NT2/D1 (cell line): ENCODE measurements at regions not wholly inside any gene's neighbourhood (a gene's known extent, or its start where the extent isn't known, plus 50 kb on each side); places are given as distances from the start of the nearest gene placed in this dataset.

Experiments used
- YY1 ChIP-seq: IDR thresholded peaks from 2 replicates; pipeline ENCODE4 v1.6.1; 2011; ENCODE audit not compliant: insufficient read length, insufficient read depth
- ZNF274 ChIP-seq: IDR thresholded peaks from 2 replicates; pipeline ENCODE4 v1.6.1; 2011; ENCODE audit warnings: mild to moderate bottlenecking, low read depth, low read length

DNA sequence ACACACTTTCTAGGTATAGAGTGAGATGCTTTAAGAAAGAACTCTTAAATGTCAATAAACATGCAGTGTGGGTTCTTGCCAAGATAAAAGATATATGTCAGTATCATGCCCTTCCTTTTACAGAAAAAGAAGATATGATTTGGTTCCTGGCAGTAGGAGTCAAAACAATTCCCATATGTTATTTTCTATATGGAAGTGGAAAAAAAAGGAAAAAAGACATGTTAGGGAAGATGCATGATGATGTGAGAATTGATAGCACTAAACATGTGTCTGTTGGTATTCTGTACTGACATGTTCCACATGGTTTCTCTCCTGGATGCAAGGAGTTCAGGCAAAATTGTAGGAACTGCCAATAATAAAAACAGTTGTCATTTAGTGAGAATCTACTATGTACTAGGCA lies 318.8 kb upstream of the DACH1 start:
- TF ChIP-seq ZNF274 (no peak), YY1 (no peak)
